ENCODE measurements at regions not wholly inside any gene's neighbourhood (a gene's known extent, or its start where the extent isn't known, plus 50 kb on each side); places are given as distances from the start of the nearest gene placed in this dataset.

GRCh38 chr6:22830463-22830862, 261.1 kb downstream of the HDGFL1 start:
- 58% methylated on average over 1 of the region's 3 CpGs for WGBS (ENCODE audit: insufficient coverage)
- H3K4me1 ChIP-seq (ENCODE audit: control insufficient read depth in 1 of 2, extremely low read depth in 1 of 2, insufficient read depth in 2 of 2, low read length in 2 of 2), result no peaks in the 10 kb centered on the region
- ATAC-seq (replicated peaks in 1 of 4) (no peak), DNase-seq (no peak)
- no peak overlapping the region for H3K27ac ChIP-seq (ENCODE audit: low read length)
- H3K4me3 ChIP-seq (ENCODE audit: control insufficient read depth in 1 of 2, extremely low read depth in 1 of 2, low read length in 1 of 2), result no peak overlapping the region
- no peaks in the 10 kb centered on the region for H3K36me3 ChIP-seq (ENCODE audit: control insufficient read depth in 2 of 2, extremely low read depth in 1 of 2, insufficient read depth in 1 of 2, low read length in 1 of 2)
- Mint-ChIP-seq H3K27me3 (peaks cover 0 to 4% of the 10 kb centered on the region in 2 donors), H3K4me3 (no peak overlapping the region), H3K9me3 (peaks cover 0 to 4% (median 4%) of the 10 kb centered on the region in 3 donors), H3K27ac (no peak overlapping the region), H3K36me3 (no peaks in the 10 kb centered on the region), H3K4me1 (no peaks in the 10 kb centered on the region)
- no peaks in the 10 kb centered on the region for H3K27me3 ChIP-seq (replicated peaks in 1 of 2; ENCODE audit: control insufficient read depth in 2 of 2, extremely low read depth in 1 of 2, insufficient read depth in 2 of 2, low read length in 1 of 2)
- H3K9me3 ChIP-seq, result no peaks in the 10 kb centered on the region
- ChIA-PET POLR2A (no interaction called here), CTCF (no interaction called here)

DNA sequence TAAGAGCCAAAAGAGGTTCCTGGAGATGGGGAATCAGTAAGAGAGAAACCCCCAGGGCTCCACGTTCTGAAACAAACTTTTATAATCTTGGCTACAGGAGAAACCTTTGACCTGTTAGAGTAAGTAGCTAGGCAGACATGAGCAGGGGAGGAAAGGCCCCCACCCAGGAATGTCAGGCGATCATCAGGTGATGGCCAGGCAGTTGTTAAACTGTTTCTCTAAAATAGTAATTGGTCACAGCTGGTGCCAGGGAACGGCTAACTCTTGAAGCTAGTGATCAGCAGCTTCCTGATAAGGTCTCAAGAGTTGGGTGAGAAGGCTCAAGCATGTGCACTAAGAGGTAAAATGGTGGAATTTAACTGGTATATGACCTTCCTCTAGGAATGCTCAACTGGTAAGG, 263.8 kb downstream of the HDGFL1 start:
- ATAC-seq (replicated peaks in 1 of 4), result no peak
- CTCF ChIA-PET, result no interaction called here

DNA sequence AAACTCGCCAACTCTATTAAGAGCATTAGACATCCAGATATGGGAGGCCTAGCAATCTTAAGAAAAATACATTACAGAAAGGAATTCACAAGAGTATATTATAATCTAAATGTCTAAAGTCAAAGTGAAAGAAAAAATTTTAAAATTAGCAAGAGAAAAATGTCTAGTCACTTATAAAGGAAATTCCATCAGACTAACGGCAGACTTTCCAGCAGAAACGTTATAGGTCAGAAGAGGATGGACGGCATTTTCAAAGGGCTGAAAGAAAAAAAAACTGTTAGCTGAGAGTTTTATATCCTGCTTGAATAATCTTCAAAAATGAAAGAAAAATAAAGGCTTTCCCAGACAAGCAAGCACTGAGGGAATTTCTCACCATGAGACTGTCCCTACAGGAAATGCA, 269.0 kb downstream of the HDGFL1 start:
- Mint-ChIP-seq H3K27me3 (peaks cover 0 to 4% of the 10 kb centered on the region in 2 donors), H3K9me3 (peaks cover 8 to 29% (median 28%) of the 10 kb centered on the region in 3 donors), H3K4me1 (no peaks in the 10 kb centered on the region), H3K27ac (no peak overlapping the region), H3K36me3 (no peaks in the 10 kb centered on the region), H3K4me3 (no peak overlapping the region)
- DNase-seq (no peak), ATAC-seq (replicated peaks in 1 of 4) (no peak)
- ChIA-PET CTCF (no interaction called here), POLR2A (no interaction called here)
- no peaks in the 10 kb centered on the region for H3K36me3 ChIP-seq (ENCODE audit: control insufficient read depth in 2 of 2, extremely low read depth in 1 of 2, insufficient read depth in 1 of 2, low read length in 1 of 2)
- 92% methylated on average over 3 of the region's 4 CpGs for WGBS (ENCODE audit: insufficient coverage)
- no peak overlapping the region for H3K27ac ChIP-seq (ENCODE audit: low read length)
- peaks cover 4% of the 10 kb centered on the region for H3K9me3 ChIP-seq
- no peak overlapping the region for H3K4me3 ChIP-seq (ENCODE audit: control insufficient read depth in 1 of 2, extremely low read depth in 1 of 2, low read length in 1 of 2)
- no peaks in the 10 kb centered on the region for H3K27me3 ChIP-seq (replicated peaks in 1 of 2; ENCODE audit: control insufficient read depth in 2 of 2, extremely low read depth in 1 of 2, insufficient read depth in 2 of 2, low read length in 1 of 2)
- no peaks in the 10 kb centered on the region for H3K4me1 ChIP-seq (ENCODE audit: control insufficient read depth in 1 of 2, extremely low read depth in 1 of 2, insufficient read depth in 2 of 2, low read length in 2 of 2)

More for the DNA sequence above, 263.8 kb downstream of the HDGFL1 start:
- Mint-ChIP-seq H3K27ac (no peak overlapping the region), H3K4me3 (no peak overlapping the region), H3K4me1 (no peaks in the 10 kb centered on the region), H3K9me3 (peaks cover 3 to 7% (median 4%) of the 10 kb centered on the region in 3 donors), H3K36me3 (no peaks in the 10 kb centered on the region), H3K27me3 (peaks cover 0 to 4% of the 10 kb centered on the region in 2 donors)
- 93% methylated on average over 2 of the region's 3 CpGs for WGBS (ENCODE audit: insufficient coverage)
- Histone ChIP-seq H3K9me3 (no peaks in the 10 kb centered on the region), H3K4me1 (ENCODE audit: control insufficient read depth in 1 of 2, extremely low read depth in 1 of 2, insufficient read depth in 2 of 2, low read length in 2 of 2) (no peaks in the 10 kb centered on the region), H3K4me3 (ENCODE audit: control insufficient read depth in 1 of 2, extremely low read depth in 1 of 2, low read length in 1 of 2) (no peak overlapping the region), H3K36me3 (ENCODE audit: control insufficient read depth in 2 of 2, extremely low read depth in 1 of 2, insufficient read depth in 1 of 2, low read length in 1 of 2) (no peaks in the 10 kb centered on the region), H3K27me3 (replicated peaks in 1 of 2; ENCODE audit: control insufficient read depth in 2 of 2, extremely low read depth in 1 of 2, insufficient read depth in 2 of 2, low read length in 1 of 2) (no peaks in the 10 kb centered on the region), H3K27ac (ENCODE audit: low read length) (no peak overlapping the region)
- no peak for DNase-seq
- POLR2A ChIA-PET, result no interaction called here

DNA sequence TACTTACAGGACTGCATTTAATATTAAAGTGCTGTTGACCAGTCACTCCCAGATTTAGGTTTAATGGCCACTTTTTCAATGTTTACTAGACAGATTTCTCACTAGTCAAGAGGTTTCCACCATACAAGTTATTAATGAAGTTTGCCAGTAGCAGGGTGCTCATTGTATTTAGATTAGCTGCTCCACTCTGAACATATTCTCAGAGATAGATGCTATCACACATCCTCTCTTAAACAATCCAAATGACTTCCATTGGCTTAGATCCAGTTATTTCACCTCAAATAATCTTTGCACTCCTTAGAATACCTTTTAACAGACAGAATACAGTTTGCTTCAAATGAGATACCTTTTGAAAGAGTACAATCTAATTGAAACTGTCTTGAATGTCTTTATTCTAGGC, 276.1 kb downstream of the HDGFL1 start:
- ATAC-seq (replicated peaks in 1 of 4), result no peak
- Histone ChIP-seq H3K4me1 (ENCODE audit: control insufficient read depth in 1 of 2, extremely low read depth in 1 of 2, insufficient read depth in 2 of 2, low read length in 2 of 2) (no peaks in the 10 kb centered on the region), H3K27me3 (replicated peaks in 1 of 2; ENCODE audit: control insufficient read depth in 2 of 2, extremely low read depth in 1 of 2, insufficient read depth in 2 of 2, low read length in 1 of 2) (no peaks in the 10 kb centered on the region), H3K4me3 (ENCODE audit: control insufficient read depth in 1 of 2, extremely low read depth in 1 of 2, low read length in 1 of 2) (no peak overlapping the region), H3K9me3 (no peaks in the 10 kb centered on the region), H3K27ac (ENCODE audit: low read length) (no peak overlapping the region), H3K36me3 (ENCODE audit: control insufficient read depth in 2 of 2, extremely low read depth in 1 of 2, insufficient read depth in 1 of 2, low read length in 1 of 2) (no peaks in the 10 kb centered on the region)
- Mint-ChIP-seq H3K4me3 (no peak overlapping the region), H3K4me1 (no peaks in the 10 kb centered on the region), H3K9me3 (peaks cover 2 to 13% (median 5%) of the 10 kb centered on the region in 3 donors), H3K36me3 (no peaks in the 10 kb centered on the region), H3K27ac (no peak overlapping the region), H3K27me3 (no peaks in the 10 kb centered on the region)
- DNase-seq, result no peak
- CTCF ChIA-PET, result no interaction called here
- POLR2A ChIA-PET, result no interaction called here

GRCh38 chr6:22848121-22848520, 278.8 kb downstream of the HDGFL1 start:
- Mint-ChIP-seq H3K4me3 (no peak overlapping the region), H3K27ac (no peak overlapping the region), H3K4me1 (no peaks in the 10 kb centered on the region), H3K36me3 (no peaks in the 10 kb centered on the region), H3K27me3 (no peaks in the 10 kb centered on the region), H3K9me3 (peaks cover 0 to 2% (median 0%) of the 10 kb centered on the region in 3 donors)
- H3K4me1 ChIP-seq (ENCODE audit: control insufficient read depth in 1 of 2, extremely low read depth in 1 of 2, insufficient read depth in 2 of 2, low read length in 2 of 2), result no peaks in the 10 kb centered on the region
- ChIA-PET CTCF (no interaction called here), POLR2A (no interaction called here)
- H3K27me3 ChIP-seq (replicated peaks in 1 of 2; ENCODE audit: control insufficient read depth in 2 of 2, extremely low read depth in 1 of 2, insufficient read depth in 2 of 2, low read length in 1 of 2), result no peaks in the 10 kb centered on the region
- no CpG with 5 or more reads among the region's 2 CpGs for WGBS (ENCODE audit: insufficient coverage)
- no peaks in the 10 kb centered on the region for H3K36me3 ChIP-seq (ENCODE audit: control insufficient read depth in 2 of 2, extremely low read depth in 1 of 2, insufficient read depth in 1 of 2, low read length in 1 of 2)
- no peaks in the 10 kb centered on the region for H3K9me3 ChIP-seq
- no peak overlapping the region for H3K27ac ChIP-seq (ENCODE audit: low read length)
- DNase-seq (no peak), ATAC-seq (replicated peaks in 1 of 4) (no peak)
- no peak overlapping the region for H3K4me3 ChIP-seq (ENCODE audit: control insufficient read depth in 1 of 2, extremely low read depth in 1 of 2, low read length in 1 of 2)

- POLR2A ChIA-PET, result no interaction called here
- no peak overlapping the region for H3K27ac Mint-ChIP-seq
- H3K27me3 ChIP-seq (replicated peaks in 1 of 2; ENCODE audit: control insufficient read depth in 2 of 2, extremely low read depth in 1 of 2, insufficient read depth in 2 of 2, low read length in 1 of 2), result no peaks in the 10 kb centered on the region
- DNase-seq, result no peak
- H3K36me3 ChIP-seq (ENCODE audit: control insufficient read depth in 2 of 2, extremely low read depth in 1 of 2, insufficient read depth in 1 of 2, low read length in 1 of 2), result no peaks in the 10 kb centered on the region
- peaks cover 0 to 6% (median 0%) of the 10 kb centered on the region in 3 donors for H3K9me3 Mint-ChIP-seq
- H3K36me3 Mint-ChIP-seq, result no peaks in the 10 kb centered on the region
- H3K4me3 ChIP-seq (ENCODE audit: control insufficient read depth in 1 of 2, extremely low read depth in 1 of 2, low read length in 1 of 2), result no peak overlapping the region
- ATAC-seq (replicated peaks in 1 of 4), result no peak
- H3K4me3 Mint-ChIP-seq, result no peak overlapping the region
- no peaks in the 10 kb centered on the region for H3K4me1 ChIP-seq (ENCODE audit: control insufficient read depth in 1 of 2, extremely low read depth in 1 of 2, insufficient read depth in 2 of 2, low read length in 2 of 2)
- H3K9me3 ChIP-seq, result no peaks in the 10 kb centered on the region
- CTCF ChIA-PET, result no interaction called here
- H3K4me1 Mint-ChIP-seq, result no peaks in the 10 kb centered on the region
- no peaks in the 10 kb centered on the region for H3K27me3 Mint-ChIP-seq
- no peak overlapping the region for H3K27ac ChIP-seq (ENCODE audit: low read length)
These were observed 280.6 kb downstream of the HDGFL1 start for GRCh38 chr6:22849921-22850320.

GRCh38 chr6:22852101-22852500, 282.7 kb downstream of the HDGFL1 start:
- Histone ChIP-seq H3K36me3 (ENCODE audit: control insufficient read depth in 2 of 2, extremely low read depth in 1 of 2, insufficient read depth in 1 of 2, low read length in 1 of 2) (no peaks in the 10 kb centered on the region), H3K9me3 (no peaks in the 10 kb centered on the region), H3K4me3 (ENCODE audit: control insufficient read depth in 1 of 2, extremely low read depth in 1 of 2, low read length in 1 of 2) (no peak overlapping the region), H3K4me1 (ENCODE audit: control insufficient read depth in 1 of 2, extremely low read depth in 1 of 2, insufficient read depth in 2 of 2, low read length in 2 of 2) (no peaks in the 10 kb centered on the region), H3K27me3 (replicated peaks in 1 of 2; ENCODE audit: control insufficient read depth in 2 of 2, extremely low read depth in 1 of 2, insufficient read depth in 2 of 2, low read length in 1 of 2) (no peaks in the 10 kb centered on the region), H3K27ac (ENCODE audit: low read length) (no peak overlapping the region)
- DNase-seq (no peak), ATAC-seq (replicated peaks in 1 of 4) (no peak)
- H3K27me3 Mint-ChIP-seq, result no peaks in the 10 kb centered on the region
- peaks cover 0 to 6% (median 0%) of the 10 kb centered on the region in 3 donors for H3K9me3 Mint-ChIP-seq
- ChIA-PET CTCF (no interaction called here), POLR2A (no interaction called here)
- H3K4me1 Mint-ChIP-seq, result no peaks in the 10 kb centered on the region
- WGBS (ENCODE audit: insufficient coverage), result no CpG with 5 or more reads among the region's 4 CpGs
- H3K27ac Mint-ChIP-seq, result no peak overlapping the region
- no peaks in the 10 kb centered on the region for H3K36me3 Mint-ChIP-seq
- H3K4me3 Mint-ChIP-seq, result no peak overlapping the region

Data from T-cell (primary cell).